ENCODE measurements at regions not wholly inside any gene's neighbourhood (a gene's known extent, or its start where the extent isn't known, plus 50 kb on each side); places are given as distances from the start of the nearest gene placed in this dataset.

- peak in 2 of 3 donors; percentile 27 to 34 for TF ChIP-seq CTCF (IDR thresholded peaks at IDR 0.05)
- no peak for TF ChIP-seq POLR2A (IDR thresholded peaks at IDR 0.05)
Measured at GRCh38 chr3:22089284-22089683, 338.3 kb upstream of the ZNF385D start.
